ENCODE measurements at regions not wholly inside any gene's neighbourhood (a gene's known extent, or its start where the extent isn't known, plus 50 kb on each side); places are given as distances from the start of the nearest gene placed in this dataset.
"Not testable (repeated sequence)": the region's sequence is repeated elsewhere in the genome, so short reads cannot be mapped to it uniquely, and the experiment has no call there.

DNA sequence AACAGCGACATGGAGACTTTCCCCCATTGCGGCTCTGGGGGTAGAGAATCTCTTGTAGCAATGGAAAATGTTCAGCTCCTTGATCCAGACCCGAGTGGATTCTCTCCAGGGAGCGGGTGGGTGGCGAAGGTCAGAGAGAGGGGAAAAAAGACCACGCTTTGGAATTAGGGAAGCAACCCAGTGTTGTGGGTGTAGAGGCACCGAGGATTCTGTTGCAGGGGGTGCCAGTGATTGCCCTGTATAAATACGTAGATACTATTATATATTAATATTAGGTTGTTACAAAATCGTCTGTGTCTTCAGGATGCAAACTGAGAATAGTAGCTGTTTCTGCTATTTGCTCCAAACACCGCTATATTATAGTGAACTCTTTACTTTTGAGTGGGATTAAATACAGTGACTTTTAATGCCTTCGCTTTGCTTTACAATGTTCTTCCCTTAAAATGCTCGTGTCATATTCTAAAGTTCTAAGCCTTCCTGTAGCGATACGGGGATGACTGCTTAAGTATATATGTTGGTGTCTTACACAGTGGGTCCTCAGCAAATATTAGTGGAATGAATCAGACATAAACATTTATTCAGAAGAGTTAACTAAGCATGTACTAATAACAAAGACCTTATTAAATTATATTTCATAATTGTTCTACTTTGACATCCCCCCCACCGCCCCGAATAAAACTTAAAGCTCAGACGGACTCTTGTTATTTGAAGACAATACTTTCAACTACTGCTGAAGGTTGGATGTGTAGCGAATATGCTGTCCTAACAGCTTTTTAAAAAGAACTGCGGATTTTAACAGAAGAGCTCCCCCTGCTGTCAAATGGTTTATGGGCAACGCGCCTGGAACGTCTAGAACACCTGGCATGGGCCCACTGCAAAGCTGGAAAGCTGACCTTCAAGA is 136.4 kb upstream of the KRAS start:
- peak; percentile 67 to 92 (median 83) for DNase-seq (ENCODE audit: extremely low read depth in 1 of 11, low read depth in 9 of 11, low spot score in 4 of 11)

DNA sequence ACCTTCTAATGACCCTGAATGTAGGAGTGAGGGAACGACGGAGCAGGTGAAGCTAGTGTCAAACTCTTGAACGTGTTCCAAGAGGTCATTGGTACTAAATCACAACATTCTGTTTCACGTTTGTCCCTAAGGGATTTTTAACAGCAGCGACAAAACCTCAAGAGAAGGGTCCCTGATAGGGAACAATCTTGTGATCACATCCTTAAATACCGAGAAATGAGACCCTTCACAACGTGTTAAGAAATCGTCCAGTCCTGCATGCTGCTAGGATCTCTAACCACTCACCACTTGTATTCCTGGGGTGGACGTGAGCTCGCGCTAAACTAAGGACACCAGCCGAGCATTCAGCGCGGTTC is 134.1 kb upstream of the KRAS start:
- DNase-seq (ENCODE audit: extremely low read depth in 1 of 11, low read depth in 9 of 11, low spot score in 4 of 11) = peak in 3 of 11 donors; percentile 7 to 24 (median 12)

DNA sequence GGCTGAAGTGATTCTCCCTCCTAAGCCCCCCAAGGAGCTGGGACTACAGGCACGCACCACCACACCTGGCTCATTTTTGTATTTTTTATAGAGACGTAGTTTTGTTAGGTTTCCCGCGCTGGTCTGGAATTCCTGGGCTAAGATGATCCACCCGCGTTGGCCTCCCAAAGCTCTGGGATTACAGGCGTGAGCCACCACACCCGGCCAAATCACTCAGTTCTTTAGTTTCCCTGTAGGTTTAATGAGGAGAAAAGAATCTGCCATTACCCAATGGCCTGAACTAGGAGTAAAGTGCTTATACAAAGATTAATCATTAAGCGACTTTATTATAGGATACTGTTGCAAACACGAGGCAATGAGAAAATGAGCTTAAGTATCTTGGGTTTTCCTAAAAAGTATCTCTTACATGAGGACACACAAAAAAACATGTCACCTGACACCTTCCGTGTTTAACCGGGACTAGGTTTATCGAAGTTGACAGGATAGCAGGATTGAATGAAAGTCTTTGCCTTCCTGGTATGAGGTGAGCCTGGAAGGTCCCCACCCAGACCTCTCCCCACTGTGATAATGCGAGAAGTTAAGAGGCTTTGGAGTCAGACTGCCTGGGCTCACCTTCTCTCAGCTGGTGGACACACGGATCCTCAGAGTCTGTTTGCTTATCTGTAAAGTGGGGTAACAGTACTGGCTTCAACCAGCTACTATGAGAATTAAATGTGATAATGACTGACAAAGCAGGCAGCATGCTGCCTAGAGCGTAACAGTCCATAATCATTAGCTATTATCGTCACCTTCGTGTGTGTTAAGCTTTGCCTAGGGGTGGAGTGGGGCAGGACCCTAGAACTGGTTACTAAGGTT is 133.5 kb upstream of the KRAS start:
- peak in 2 of 11 donors; percentile 4 to 9 for DNase-seq (ENCODE audit: extremely low read depth in 1 of 11, low read depth in 9 of 11, low spot score in 4 of 11)

DNA sequence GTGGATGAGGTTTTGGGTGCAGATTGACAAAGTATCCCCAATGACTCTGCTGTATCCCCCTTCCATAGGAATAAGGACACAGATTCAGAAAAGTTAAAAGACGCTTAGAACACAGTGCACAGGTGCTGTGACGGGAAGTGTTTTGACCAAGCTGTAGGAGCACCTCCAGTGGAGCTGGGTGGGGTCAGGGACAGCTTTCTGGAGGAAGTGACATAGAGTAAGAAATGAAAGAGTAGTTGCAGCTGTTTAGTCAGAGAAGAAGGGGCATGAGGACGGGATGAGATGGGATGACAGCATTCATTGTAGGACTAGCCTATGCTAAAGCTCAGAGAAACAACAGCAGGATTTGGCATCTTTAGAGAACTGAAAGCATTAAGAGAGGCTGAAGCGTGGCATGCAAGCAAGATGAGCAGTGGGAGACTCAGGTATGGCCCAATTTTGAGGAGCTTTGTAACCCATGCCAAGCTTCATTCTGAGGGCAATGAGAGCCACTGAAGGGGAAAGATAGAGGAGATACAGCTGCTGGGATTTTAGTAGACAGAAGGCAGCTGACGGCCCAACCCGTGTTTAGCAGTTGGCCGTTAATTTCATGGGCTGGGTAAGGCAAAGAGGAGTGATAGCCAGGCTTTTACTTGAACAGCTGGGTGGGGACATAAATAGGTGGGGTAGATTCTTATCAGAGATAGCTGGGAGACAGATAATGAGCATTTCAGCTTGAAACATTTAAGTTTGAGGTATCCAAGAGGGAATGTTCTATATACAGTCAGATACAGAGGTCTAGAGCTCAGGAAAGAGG is 131.8 kb upstream of the KRAS start:
- DNase-seq (ENCODE audit: extremely low read depth in 1 of 11, low read depth in 9 of 11, low spot score in 4 of 11) = peak in 2 of 11 donors; percentile 5 to 9

DNA sequence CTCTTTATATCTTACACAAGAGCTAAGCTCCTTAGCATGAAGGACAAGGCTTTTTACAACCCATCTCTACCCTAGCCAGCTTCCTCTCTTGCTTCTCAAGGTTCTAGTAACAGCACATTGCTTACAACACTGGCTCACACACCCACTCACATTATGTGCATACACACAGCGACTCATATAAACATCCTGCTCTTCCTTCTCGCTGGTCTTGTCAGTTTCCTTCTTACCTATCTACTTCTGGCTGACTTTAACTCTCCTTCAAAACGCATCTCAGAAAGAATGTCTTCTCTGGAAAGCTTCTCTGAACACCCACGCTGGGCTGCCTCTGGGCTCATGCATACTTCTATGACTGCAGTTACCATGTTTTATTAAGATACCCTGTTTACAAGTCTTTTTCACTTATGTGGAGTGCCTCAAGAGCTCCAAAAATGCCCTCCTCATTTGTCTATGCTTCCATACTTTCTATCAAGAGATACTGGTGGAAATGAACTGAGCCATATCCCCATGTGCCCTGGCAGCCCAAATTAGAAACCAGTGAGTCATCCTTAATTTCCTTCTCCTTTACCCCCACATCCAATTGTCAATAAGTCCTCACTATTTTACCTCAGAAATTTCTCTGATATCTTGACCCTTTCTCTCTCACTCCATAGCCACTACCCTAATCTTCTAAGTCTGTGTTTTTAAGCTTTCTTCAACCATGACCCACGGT is 126.9 kb upstream of the KRAS start:
- DNase-seq (ENCODE audit: extremely low read depth in 1 of 11, low read depth in 9 of 11, low spot score in 4 of 11) = no peak

DNA sequence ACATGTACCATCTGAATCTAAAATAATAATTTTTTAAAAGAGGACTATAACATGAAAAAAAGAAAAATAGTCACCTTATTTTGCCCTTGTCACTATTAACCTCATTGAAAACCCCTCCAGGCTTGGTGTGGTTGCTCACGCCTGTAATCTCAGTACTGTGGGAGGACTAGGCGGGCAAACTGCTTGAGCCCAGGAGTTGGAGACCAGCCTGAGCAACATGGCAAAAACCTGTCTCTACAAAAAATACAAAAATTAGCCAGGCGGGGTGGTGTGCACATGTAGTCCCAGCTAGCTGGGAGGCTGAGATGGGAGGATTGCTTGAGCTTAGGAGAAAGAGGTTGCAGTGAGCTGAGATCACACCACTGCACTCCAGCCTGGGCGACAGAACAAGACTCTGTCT is 126.3 kb upstream of the KRAS start:
- DNase-seq (ENCODE audit: extremely low read depth in 1 of 11, low read depth in 9 of 11, low spot score in 4 of 11) = no peak

DNA sequence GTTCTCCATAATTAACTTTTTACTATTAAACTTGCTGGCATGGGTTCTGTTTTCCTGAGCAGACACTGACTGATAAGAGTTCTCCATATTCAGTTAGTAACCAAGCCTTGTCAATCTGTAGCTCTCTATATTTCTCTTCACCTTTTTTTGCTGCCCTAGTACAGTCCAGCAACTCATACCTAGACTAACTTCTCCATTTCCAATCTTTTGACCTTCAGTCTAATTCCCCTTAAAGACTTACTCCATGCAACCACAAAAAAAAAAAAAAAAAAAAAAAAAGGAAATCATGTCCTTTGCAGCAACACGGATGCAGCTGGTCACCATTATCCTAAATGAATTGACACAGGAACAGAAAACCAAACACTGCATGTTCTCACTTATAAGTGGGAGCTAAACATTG is 125.7 kb upstream of the KRAS start:
- no peak for DNase-seq (ENCODE audit: extremely low read depth in 1 of 11, low read depth in 9 of 11, low spot score in 4 of 11)

DNA sequence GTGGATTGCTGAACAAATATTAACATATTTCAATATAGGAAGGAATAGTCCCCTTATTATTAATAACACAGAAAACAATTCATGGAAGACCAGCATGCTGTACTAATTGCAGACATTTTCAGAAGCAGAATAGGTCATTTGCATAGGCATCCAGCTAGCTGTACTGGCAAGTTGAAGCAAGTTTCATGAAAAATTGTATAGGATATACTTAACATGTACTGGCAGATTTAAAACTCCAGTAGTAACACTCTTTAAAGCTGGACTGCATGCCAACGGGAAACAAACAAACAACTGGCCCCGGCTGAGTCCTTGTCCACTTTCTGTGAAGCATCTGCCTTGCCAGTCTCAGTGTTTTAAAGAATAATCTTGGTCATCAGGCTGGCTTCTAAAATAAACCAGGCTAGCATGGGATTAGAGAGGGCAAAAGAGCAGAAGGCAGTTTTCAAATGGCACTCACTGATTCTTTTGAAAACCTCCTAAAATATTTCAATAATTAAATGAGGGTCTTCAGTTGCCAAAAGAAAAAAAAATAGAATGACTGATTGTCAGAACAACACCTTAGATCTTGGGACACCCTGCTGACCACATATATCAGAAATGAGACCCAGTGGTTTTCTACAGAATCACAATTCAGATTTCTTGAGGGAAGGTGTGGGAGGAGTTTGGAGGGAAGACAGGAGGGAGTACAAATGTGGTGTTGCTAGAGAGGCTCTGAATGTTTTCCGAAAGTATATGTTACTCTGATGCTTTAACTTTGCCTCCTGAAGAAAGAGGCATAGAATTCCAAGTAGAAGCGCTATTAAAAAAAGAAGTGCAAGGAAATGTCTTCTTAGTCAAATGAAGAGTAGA is 122.5 kb upstream of the KRAS start:
- no peak for DNase-seq (ENCODE audit: extremely low read depth in 1 of 11, low read depth in 9 of 11, low spot score in 4 of 11)

DNA sequence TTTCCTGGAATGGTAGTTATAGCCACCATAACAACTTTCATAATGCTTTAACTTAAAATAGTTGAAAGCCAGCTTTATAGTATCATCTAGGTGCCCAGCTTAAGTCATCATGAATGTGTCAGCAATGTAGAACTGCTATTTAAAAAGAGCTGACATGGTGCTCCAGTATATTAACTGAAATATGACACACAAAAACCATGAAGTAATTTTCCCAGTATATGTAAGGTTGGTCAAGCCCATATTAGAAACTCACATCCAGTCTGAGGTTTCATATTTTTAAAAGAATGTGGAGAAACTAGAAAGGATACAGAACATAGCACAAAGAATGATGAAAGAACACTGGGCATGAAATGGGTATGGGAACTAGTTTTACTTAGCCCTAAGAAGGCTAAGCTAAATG is 121.3 kb upstream of the KRAS start:
- DNase-seq (ENCODE audit: extremely low read depth in 1 of 11, low read depth in 9 of 11, low spot score in 4 of 11) = no peak

DNA sequence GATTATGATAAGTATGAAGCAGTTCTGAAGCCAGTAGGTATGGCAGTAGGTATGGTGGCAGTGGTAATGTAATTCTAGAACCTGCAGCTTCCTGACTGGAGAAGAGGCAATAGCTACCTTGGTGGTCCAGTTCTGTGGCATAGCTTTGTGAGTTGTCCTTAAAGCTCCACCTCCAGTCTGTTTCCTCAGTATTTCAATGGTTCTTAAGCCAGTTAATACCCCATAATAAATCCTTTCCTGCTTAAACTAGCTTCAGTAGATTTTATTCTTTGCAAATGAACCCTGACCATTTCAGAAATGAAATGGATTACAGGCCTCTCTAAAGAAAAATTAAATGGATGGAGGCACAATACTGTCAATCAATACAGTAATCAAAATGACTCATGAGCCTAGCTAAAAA is 117.8 kb upstream of the KRAS start:
- no peak for DNase-seq (ENCODE audit: extremely low read depth in 1 of 11, low read depth in 9 of 11, low spot score in 4 of 11)

DNA sequence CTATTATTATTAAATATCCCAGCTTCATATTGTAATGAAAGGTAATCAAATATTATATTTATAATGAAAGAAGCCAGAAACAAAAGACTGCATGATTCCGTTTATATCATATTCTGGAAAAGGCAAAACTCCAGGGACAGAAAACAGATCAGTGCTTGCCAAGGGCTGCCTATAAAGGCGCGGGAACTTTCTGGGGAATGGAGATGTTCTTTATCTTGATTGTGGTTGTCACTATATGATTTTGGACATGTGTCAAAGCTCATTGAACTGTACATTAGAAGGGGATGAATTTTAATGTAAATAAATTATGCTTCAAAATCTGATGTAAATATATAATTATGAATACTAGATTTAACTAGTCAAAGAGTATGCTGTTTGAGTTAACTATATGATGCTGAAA is 115.4 kb upstream of the KRAS start:
- no peak for DNase-seq (ENCODE audit: extremely low read depth in 1 of 11, low read depth in 9 of 11, low spot score in 4 of 11)

DNA sequence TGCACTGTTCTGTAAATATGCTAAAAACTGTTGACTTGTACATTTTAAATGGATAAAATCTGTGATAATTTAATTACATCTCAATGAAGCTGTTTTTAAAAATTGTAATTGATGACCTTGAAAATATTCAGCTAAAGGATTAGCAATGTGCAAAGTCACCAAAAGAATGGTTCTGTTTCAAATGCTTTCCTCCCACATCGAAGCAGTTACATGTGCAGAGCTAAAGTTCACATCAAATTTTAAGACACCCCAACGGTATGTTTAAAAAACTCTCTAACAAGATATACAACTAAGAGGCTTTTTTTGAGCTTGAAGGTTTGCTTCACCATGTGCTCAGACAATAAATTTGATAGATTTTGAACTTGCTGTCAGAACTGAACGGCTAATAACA is 114.6 kb upstream of the KRAS start:
- no peak for DNase-seq (ENCODE audit: extremely low read depth in 1 of 11, low read depth in 9 of 11, low spot score in 4 of 11)

DNA sequence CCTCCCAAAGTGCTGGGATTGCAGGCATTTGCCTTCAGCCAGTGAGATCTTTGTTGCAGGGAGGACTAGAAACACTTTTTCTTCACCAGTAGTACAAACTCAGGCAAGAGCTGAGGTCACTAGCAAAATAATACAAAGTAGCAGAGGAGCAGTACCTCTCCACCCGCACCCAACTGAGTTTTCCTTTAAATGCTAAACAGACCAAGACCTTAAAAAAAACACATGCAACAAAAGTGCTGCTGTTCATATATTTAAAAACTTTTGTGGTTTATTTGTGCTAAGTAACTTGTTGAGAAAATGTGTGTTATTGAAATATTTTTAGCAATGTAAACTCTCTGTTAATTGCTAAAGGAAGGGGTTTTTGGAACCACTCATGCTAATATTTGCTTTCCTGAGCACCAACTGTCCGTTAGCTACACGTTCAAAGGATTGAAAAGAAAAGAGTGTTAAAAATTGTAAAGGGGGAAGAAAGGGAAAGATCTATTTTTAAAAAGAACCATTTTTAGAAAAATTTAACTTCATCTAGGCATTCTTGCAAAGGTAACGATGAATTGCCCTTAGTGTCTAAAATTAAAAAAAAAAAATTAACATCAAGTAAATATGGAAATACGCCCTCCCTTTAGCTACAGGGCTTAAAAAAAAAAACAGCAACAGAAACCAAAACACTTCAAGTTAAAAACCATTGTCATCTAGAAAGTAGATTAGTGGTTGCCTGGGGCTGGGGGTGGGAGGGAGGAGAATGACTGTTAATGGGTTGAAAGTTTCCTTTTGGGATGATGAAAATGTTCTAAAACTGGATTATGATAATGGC is 114.0 kb upstream of the KRAS start:
- DNase-seq (ENCODE audit: extremely low read depth in 1 of 11, low read depth in 9 of 11, low spot score in 4 of 11) = no peak

DNA sequence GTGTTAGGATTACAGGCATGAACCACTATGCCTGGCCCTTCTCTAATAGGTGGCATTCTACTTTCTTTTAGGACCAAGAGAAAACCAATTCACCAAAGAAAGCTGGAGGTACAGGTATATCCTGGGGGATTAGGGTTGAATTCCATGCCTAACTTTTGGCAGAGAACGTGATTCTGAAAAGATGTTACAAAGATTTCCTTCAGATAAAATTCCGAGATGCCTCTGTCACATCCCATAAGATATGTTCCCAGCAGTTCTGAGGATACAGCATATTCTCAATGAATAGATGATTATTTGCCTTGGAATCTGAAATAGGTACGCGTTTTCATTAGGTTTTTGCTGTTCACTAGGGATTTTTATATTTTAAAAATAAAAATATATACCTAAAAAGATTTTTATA is 111.9 kb upstream of the KRAS start:
- DNase-seq (ENCODE audit: extremely low read depth in 1 of 11, low read depth in 9 of 11, low spot score in 4 of 11) = no peak

DNA sequence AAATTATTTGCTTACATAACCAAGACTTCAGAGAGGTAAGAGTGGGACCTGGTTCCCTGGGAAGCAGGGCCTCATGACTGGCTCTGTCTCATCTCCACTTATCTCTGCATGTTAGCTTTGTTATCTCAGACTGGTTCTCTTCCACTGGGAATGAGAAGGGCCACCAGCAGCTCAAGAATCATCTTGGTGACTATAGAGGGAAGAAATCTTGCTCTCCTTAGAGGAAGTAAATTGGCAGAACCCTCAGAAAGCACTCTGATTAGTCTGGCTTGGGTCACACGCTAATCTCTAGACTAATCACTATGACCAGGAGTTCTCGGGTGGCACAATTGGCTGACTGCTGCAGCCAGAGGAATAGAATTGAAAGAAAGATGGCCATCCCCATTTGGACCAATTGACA is 110.8 kb upstream of the KRAS start:
- DNase-seq (ENCODE audit: extremely low read depth in 1 of 11, low read depth in 9 of 11, low spot score in 4 of 11) = no peak

DNA sequence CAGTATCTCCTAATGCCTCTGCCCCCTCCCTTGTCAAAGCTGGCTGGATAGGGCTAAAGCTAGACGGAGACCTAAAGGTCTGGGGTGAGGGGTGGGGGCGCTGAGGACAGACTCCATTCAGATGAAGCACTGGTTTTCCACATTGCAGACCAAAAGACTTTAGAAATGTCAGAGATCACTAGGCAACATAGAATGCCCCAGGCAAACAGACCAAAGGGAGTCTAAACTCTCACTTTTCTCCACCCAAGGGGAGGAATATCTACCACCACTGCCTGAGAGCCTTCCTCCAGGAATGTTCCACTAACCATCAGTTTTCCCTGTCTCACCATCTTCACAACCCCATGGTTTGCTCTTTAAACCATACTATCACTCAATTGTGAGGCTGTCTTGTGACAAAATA is 106.9 kb upstream of the KRAS start:
- no peak for DNase-seq (ENCODE audit: extremely low read depth in 1 of 11, low read depth in 9 of 11, low spot score in 4 of 11)

DNA sequence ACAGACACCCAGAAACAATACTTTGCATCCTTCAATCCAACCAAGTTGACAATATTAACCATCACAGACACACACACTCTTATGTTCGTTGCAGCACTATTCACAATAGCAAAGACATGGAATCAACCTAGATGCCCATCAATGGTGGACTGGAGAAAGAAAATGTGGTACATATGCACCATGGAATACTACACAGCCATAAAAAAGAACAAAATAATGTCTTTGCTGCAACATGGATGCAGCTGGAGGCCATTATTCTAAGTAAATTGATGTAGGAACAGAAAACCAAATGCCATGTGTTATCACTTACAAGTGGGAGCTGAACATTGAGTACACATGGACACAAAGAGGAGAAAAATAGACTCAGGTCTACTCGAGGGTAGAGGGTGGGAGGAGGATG is 102.2 kb upstream of the KRAS start:
- DNase-seq (ENCODE audit: extremely low read depth in 1 of 11, low read depth in 9 of 11, low spot score in 4 of 11) = not testable (repeated sequence)

Data from renal cortex interstitium (tissue), 11 donors.